Islet precursor cell (in vitro differentiated cells): ENCODE measurements at regions not wholly inside any gene's neighbourhood (a gene's known extent, or its start where the extent isn't known, plus 50 kb on each side); places are given as distances from the start of the nearest gene placed in this dataset.

Experiments
- DNase-seq: peaks from one replicate; pipeline ENCODE4 v3.0.0-alpha.2; 2018

- DNase-seq, result no peak
Measured at GRCh38 chr7:15801041-15801440, 114.6 kb upstream of the MEOX2 start.

- DNase-seq, result no peak
Measured at GRCh38 chr7:15798081-15798480, 111.6 kb upstream of the MEOX2 start.

DNA sequence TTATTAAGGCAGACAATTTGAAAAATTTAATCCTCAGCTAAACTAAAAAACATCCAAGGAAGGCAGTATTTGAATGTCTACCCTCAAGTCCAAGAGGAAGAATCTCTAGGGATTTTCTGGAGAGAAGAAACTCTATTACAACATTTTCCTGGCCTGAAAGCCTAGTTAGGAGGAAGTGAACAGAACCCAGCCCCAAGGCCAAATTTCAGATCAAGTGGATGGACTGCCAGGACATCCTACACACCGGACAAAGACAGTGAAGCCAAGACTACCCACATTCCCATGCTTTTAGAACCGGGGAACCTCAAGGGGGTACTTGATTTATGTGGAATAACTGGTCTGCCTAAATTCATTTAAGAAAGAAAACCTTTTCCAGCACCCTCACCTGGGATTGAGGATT, 108.9 kb upstream of the MEOX2 start:
- no peak for DNase-seq

GRCh38 chr7:15794801-15795200, 108.3 kb upstream of the MEOX2 start:
- no peak for DNase-seq

DNA sequence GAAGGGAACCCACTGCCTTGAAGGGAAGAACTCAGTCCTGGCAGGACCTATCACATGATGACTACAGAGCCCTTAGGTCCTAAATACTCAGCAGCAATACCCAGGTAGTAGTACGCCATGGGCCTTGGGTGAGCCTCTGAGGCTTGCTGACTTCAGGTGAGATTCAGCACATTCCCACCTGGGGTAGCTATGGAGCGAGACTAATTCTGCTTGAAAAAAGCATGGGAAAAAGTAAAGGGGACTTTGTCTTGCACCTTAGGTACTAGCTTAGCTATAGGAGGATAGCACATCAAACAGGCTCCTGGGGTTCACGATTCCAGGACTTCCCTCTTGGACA, 98.2 kb upstream of the MEOX2 start:
- no peak for DNase-seq

GRCh38 chr7:15783987-15784693, 97.7 kb upstream of the MEOX2 start:
- DNase-seq, result peak; percentile 62

GRCh38 chr7:15782656-15783055, 96.2 kb upstream of the MEOX2 start:
- no peak for DNase-seq

GRCh38 chr7:15781944-15782343, 95.5 kb upstream of the MEOX2 start:
- no peak for DNase-seq

DNA sequence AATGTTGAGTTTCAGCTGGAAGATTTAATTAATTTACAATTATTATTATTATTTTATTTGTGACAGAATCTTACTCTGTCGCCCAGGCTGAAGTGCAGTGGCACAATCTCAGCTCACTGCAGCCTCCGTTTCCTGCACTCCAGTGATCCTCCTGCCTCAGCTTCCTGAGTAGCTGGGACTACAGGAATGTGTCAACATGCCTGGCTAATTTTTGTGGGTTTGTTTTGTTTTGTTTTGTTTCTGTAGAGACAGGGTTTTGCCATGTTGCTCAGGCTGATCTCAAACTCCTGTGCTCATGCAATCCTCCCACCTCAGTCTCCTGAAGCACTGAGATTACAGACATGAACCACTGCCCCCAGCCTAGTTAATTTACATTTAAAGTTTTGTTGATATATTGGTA, 93.8 kb upstream of the MEOX2 start:
- DNase-seq, result peak; percentile 85

- DNase-seq, result no peak
Measured at GRCh38 chr7:15778191-15778590, 91.7 kb upstream of the MEOX2 start.

DNA sequence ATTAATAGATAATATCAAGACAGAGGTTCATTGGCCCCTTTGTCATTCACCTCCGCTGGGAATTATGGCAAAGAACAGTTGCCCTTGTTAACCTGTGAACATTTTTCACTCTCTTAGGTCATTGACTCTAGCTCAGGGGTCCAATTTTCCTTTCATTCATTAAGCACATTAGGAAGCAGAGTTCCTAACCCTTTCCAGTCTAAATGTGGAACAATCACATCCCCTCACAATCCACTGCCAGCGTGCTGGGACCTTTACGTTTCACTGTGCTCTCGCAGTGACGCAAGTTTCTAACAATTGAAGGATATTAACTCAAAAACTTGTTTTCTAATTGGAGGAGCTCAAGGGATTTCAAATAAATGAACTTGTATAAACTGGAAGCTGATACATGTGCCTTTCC, 79.3 kb upstream of the MEOX2 start:
- no peak for DNase-seq

DNA sequence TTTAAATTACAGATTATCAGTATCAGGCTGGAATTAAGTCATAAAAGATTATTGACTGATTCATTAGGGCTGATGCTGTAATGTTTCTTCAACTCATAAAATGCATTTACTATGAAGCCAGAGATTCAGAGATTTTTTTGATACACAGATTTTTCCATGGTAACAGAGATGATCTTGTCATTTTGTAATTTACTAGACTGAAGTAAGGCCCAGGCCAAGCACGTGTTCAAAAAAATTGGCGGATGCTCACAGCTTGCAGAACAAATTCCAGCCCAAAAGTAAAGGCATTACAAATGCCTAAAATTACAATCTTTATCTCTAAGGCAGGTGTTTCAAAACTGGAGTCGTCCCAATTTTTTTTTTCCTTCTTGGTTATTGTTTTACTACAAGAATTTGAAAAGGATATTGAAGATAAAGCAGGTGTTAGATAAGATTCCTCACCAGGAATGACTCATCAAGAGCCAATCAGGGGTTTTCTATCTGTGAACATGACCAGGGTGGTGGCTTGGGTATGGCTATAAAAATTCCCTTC, 78.4 kb upstream of the MEOX2 start:
- no peak for DNase-seq

DNA sequence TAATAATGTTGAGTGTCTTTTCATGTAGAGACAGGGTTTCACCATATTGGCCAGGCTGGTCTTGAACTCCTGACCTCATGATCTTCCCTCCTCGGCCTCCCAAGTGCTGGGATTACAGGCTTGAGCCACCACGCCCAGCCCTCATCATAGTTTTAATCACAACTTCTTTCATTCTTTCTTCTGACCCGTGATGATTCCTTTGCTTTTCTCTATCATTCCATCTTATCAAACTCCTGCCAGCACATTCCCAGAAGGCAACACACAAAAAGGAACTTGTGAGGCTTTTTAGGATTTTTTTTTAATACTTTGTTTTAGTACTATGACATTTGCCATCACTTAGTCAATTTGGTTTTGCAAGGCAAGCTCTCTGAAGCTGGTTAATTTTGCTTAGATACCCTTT, 77.5 kb upstream of the MEOX2 start:
- DNase-seq, result no peak

DNA sequence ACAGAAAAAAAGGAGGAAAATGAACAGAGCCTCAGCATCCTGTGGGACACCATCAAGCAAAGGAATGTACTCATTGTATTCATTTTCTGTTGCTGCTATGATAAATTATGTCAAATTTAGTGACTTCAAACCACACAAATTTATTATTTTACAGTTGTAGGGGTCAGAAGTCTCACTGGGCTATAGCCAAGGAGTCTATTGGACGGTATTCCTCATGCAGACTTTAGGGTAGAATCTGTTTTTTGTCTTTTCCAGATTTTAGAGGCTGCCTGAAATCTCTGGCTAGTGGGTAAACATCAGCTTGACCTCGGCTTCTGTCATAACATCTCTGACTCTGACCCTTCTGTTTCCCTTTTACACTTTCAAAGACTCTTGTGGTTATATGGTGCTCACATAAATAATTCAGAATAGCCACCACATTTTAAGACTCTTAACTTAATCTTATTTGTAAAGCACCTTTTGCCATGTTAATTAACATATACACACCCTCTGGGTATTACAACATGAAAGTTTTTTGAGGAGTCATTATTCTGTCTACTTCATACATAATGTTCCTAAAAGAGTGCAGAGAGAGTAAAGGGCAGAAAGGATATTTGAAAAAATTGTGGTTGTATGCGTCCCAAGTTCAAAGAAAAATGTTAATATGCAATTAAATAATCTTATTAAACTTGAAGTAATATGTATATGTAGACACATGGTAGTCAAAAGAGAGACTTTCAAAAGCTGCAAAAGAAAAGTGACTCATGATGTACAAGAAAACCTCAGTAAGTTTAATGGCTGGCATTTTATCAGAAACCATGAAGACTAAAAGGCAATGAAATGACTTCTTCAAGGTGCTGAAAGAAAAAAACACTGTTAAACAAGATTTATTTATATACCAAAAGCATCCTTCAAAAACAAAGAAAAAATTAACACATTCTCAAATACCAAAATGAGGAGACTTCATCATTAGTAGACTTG, 70.8 kb upstream of the MEOX2 start:
- DNase-seq, result no peak

GRCh38 chr7:15755061-15755460, 68.6 kb upstream of the MEOX2 start:
- DNase-seq, result no peak

DNA sequence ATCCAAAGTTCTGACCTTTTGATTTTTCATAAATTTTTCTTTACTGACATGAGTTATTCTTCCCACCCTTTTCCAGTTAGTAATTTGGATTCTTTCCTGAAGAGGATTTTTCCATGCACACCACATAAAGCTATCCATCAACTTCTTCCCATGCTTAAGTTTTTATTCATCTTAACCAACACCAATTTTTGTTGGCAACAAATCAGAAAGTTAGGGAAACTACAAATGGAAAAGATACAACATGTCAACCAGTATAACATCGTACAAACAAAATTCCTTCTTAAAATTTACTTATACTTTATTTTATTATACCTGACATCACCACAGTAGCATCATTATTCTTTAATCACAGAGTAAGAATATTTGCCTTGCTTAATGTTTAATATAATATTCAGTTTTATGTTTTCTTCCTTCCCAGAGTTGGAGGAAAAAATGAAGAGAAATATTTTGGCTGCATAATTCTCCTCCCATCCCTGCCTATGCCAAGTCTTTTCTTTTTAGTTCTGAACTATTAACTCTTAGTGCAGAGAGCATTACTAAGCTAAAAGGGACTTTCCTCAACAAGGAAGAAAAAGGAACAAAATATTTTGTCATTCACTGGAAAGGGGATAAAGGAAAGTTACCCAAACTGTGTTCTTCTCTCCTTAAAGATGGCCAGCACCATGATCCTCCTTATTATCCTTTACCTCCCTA, 67.5 kb upstream of the MEOX2 start:
- no peak for DNase-seq

GRCh38 chr7:15752377-15752776, 65.9 kb upstream of the MEOX2 start:
- DNase-seq, result no peak

- DNase-seq, result no peak
Measured at GRCh38 chr7:15751191-15751701, 64.8 kb upstream of the MEOX2 start.

- no peak for DNase-seq
Measured at GRCh38 chr7:15750727-15751126, 64.2 kb upstream of the MEOX2 start.

DNA sequence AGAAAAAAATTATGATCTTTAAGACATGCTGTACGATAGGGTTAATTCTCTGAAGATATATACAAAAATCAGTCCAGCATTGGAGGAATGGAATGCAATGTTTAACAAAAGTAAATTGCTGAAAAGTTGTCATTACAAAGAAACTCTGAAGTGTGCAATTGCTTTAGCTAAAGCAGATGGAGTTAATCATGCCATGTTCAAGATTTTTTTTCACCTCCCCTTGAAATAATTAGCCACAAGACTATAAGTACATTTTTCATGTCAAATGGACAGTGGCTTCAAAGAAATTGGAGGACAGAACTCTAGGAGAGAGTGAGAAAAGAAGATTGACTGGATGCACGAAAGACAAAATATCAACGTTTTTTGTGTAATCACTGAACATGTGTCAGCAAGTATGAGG, 63.1 kb upstream of the MEOX2 start:
- DNase-seq, result no peak

DNA sequence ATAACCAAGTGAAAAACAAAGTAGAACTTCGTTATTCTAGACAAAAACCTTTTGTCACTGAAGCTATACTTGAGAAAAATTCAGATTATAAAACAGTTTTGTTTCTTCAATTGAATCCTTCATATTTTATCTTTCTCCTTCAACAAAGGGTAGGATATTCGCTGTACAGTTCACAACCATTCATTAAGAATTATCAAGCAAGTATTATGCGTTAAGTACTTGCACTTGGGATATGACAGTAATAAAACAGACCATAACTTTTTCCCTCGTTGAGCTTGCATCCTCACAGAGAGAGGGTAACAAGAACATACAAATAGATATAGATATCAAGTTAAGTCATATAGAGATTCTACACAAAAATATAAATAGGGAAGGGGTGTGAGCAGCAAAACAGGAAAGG, 61.2 kb upstream of the MEOX2 start:
- DNase-seq, result no peak

GRCh38 chr7:15747301-15747700, 60.8 kb upstream of the MEOX2 start:
- no peak for DNase-seq

GRCh38 chr7:15743926-15744480, 57.5 kb upstream of the MEOX2 start:
- DNase-seq, result no peak
